ENCODE measurements at regions not wholly inside any gene's neighbourhood (a gene's known extent, or its start where the extent isn't known, plus 50 kb on each side); places are given as distances from the start of the nearest gene placed in this dataset.
A peak's percentile ranks its signal among the peaks of the same experiment; 100 is the strongest.
"Not testable (repeated sequence)": the region's sequence is repeated elsewhere in the genome, so short reads cannot be mapped to it uniquely, and the experiment has no call there.

DNA sequence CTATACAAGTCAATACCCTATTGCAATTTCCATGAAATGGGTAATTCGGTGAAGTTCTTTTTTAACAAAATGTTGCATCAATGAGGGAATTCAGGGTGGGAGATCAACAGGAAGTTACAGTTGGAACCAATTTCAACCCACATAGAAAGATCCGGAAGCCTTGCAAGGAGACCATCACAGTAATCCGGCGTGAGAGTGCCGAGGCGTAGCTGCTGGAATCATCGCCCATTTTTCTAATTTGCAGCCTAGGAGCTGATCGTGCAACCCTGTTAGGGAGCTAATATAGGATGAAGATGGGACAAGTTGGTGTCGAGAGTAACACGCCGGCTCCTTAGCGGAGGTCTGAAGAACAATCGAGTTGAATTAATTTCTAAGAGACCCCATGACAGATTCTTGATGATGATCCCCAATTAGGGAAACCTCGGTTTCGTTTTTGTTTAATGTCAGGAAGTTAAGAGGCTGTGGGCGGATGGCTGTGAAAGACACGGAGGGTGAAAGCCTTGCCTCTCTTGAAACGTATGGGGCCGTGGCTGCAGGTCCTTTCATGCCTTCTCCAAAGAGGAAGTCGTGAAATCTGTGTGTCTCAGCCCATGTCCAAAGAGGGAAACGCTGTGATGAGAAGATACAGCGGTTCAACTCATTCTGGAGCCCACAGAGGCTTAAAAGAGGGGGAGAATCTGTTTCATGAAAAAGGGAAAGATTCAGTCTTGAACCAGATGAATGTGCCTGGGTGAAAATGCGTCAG is 51.2 kb upstream of the CARD11 start:
- DNase-seq: peak in 1 of 2 donors; percentile 21

DNA sequence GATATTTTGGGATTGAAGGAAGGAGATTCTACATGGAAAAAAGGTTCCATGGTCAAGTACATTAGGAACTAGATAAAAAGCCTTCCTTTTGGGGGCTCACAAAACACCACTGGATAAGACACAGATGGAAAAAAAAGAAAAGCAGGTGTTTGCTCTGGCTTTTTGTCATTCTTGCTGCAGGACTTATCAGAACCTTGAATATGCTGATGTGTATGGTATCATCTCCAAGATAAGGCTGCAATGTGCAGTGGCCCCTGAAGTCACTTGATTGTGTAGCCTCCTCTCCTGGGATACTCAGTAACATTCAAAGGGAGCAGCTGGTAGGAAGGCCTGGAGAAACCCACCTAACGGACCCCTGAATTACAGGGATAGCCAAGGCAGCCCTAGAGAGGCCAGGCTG is 54.1 kb upstream of the CARD11 start:
- no peak for DNase-seq

DNA sequence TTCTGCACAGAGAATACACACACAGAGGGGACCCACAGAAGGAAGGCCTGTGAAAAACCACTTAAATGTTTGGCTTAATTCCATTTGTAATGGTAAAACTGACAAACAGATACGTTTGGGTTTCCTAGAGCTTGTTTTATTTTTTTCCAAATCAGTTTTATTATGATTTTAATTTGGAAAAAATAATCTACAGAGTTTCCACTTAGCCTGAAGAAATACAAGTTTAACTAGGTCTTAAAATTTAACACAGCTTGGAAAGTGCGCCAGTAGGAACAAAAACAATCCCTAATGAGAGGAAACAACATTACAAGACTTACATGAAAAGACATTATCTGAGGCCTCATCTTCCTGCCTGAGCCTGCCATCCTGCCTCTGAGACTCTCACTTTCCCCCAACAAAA is 58.5 kb upstream of the CARD11 start:
- DNase-seq: no peak

DNA sequence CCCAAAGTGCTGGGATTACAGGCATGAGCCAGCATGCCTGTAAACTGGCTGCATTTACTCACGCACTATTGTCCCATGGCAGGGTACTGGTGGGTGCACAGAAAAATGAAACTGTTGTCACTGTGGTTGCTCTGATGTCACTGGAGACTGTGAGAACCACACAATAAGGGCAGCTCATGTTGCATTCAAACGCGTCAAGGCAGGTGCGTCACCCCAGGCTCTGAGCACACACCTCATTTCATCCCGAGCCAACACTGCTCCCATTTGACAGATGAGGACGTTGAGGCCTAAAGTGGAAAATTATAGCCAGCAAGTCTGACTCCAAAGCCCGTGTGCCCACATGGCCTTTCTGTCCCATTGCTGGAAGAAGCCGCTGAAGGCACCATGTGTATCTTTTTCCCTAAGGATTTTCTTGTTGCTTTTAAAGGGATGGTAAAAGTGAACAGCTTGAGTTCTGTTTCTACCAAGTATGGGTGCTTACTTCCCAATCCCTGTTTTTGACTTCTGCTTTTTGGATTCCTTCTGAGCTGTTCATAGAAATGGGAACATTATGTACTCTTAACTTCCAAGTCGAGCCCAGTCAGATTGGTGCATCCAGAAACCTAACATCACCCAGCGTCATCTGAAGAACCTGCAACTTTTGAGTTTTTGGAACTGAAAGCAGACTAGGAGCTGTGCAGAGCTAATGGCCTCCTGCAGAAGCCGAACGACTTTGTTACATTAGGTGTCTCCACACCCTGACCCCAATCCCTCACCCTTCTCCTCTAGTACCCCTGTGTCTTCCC is 60.1 kb upstream of the CARD11 start:
- DNase-seq: no peak

DNA sequence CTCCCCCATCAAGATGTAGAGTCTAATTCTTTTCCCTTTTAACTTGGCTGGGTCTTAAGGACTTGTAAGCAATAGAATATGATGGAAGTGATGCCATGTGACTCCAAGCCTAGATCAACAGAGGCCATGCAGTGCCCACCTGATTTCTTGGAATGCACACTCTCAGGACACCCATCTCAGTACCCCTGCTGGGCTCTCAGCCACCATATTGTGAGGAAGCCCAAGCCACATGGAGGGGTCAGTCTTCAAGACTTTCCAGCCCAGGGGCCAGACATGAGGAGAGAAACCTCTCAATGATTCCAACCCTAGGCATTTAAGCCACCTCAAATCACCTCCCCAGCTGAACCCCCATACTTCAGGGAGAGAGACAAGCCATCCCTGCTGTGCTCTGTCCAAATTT is 62.2 kb upstream of the CARD11 start:
- no peak for DNase-seq

- DNase-seq: no peak
Measured at GRCh38 chr7:3106361-3106826, 62.7 kb upstream of the CARD11 start.

DNA sequence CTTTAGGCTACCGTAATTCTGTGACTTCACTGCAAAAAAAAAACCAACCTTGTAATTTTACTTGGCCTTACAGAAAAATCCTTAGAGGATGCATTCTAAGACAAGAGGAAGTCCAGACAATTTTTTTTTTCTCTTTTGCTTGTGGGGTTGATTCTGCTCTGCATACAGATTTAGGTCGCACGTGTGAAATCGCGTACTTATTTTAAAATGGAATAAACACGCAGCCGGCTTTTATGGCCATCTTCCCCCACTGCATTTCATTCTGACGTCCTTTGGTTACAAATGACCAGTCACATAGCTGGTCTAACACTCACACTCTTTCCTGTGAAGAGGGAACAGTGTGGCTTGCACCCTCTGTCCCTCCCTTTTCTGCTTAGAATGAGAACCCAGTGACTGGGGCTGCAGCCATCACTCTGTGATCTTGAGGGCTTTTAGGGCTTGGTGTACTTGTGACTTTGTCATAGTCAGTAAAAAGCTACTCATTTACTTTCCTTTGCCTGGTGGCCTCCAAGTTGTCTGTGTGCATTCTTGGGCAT is 63.6 kb upstream of the CARD11 start:
- no peak for DNase-seq

- DNase-seq: no peak
Measured at GRCh38 chr7:3107889-3108570, 64.4 kb upstream of the CARD11 start.

DNA sequence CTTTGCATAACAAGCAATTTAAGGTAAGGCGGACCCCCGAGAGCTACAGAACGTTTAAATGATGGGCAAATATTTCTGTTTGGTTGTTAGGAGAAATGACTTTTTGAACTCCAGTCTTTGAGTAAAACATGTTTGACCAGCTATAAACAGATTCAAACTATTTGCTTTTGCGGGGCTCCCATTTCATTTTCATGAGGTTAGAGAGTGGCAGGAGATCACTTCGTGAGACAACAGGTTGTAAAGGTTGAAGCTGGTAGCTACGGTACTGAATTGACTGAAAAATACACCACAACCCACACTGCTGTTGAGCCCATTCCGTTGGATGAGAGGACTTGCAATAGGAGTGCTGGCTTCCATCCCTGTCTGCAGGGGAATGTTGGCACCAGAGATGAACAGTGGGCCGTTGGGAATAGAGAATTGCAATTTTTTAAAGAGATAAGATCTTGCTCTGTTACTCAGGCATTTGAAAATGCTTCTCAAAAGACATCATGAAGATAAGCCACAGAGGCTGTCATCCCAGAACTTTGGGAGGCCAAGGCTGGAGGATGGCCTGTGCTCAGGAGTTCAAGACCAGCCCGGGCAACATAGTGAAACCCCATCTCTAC is 65.7 kb upstream of the CARD11 start:
- DNase-seq: no peak

- DNase-seq: no peak
Measured at GRCh38 chr7:3112479-3113134, 68.9 kb upstream of the CARD11 start.

- DNase-seq: no peak
Measured at GRCh38 chr7:3114917-3115316, 71.2 kb upstream of the CARD11 start.

DNA sequence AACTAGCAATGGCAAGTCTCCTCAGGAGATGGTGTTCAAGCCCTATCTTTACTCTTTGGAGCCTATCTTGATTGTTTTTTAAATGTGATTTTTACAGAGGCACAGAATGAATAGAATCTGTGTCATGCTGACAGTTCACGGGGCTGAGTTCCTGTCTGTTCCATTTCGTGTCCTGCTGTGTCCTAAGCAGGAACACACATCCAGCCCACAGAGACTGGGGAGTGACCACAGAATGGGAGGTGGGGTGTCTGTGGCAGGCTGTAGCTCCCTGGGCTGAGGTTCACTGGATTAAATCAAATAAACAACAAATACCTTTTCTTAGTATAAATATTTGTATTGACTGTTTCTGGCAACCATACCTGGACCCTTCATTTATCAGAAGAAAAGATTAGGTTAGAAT is 73.4 kb upstream of the CARD11 start:
- no peak for DNase-seq

GRCh38 chr7:3117488-3118231 is 74.0 kb upstream of the CARD11 start:
- no peak for DNase-seq

DNA sequence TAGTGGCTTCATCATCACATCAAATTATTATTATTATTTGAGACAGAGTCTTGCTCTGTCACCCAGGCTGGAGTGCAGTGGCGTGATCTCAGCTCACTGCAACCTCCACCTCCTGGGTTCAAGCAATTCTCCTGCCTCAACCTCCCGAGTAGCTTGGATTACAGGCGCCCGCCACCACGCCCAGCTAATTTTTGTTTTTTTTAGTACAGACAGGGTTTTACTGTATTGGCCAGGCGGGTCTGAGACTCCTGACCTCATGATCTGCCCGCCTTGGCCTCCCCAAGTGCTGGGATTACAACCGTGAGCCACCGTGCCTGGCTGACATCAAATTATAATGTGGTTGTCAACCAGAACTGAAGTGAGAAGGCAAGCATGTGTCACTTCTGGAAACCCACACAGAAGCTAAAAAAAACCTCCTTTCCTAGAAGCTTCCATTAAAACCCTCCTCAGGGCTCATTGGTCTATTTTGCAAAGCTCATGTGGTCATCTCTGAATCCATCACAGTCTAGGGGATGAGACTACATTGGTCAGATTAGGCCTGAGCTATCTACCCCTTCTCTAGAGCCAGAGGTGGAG is 75.8 kb upstream of the CARD11 start:
- not testable (repeated sequence) for DNase-seq

DNA sequence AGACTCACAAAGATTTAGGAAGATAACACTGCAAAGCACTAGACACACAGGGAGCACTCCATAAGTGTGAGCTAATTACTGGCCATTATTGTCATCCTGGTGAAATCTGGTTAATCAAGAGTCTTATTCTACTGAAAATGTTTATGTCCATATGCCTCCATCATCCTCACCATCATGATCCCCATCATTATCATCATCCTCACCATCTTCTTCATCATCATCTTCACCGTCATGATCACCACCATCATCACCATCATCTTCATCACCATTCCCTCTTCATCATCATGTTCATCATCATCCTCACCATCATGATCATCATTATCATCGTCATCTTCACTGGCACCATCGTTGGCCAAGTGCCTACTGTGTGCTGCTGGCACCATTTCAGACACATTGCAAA is 76.3 kb upstream of the CARD11 start:
- DNase-seq: no peak

GRCh38 chr7:3120513-3120912 is 76.8 kb upstream of the CARD11 start:
- no peak for DNase-seq

DNA sequence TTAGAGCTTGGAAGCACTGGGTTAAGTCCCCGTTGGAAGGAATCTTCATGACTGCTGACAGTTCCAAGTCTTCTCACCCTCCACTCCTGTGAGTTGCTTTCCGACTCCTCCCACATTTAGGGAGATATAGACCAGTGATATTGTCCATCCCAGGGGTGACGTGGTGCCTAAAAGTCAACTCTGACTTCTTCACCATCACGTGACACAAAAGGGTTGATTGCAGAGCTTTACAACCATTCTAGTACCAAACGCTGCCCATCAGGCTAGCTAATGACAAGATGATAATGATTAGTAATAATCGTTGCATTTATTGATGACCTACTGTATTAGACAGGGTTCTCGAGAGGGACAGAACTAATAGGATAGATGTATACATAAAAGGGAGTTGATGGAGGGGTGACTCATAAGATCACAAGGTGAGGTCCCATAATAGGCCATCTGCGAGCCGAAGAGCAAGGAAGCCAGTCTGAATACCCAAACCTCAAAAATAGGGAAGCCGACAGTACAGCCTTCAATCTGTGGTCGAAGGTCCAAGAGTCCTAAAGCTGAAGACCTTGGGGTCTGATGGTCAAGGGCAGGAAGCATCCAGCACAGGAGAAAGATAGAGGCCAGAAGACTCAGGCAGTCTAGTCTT is 85.3 kb upstream of the CARD11 start:
- DNase-seq: no peak

DNA sequence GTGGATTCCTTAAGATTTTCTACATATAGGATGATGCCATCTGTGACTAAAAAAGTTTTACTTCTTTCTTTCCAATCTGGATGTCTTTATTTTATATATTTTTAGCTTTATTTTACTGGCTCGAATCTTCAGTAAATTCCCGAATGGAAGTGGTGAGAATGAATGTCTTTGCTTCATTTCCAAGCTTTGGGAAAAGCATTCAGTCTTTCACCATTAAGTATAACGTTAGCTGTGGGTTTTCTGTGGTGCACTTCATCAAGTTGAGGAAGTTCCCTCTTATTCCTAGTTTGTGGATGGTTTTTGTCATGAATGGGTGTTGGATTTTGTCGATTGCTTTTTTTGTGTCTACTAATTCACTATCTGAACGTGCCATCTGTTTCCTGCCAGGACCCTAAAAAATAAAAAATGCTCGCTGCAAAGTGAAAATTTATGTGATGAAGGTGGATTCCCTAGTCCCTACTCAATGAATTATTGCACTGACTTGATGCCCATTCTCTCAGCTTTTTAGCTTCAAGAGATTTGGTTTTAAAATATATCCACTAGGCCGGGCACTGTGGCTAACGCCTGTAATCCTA is 90.2 kb upstream of the CARD11 start:
- no peak for DNase-seq

DNA sequence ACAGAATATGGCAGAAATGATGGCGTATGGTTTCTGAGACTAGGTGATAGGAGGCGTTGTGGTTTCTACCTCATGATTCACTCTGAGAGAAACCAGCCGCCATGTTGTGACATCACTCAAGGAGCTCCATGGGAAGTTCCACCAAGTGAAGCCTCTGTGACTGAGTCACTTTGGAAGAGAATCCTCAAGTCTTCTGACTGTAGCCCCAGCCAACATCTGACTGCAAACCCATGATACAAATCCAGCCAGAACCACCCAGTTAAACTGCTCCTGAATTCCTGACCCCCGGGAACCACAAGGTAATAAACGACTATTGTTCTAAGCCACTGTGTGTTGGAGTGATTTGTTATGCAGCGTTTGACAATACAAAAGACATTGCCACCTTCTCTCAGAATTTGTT is 91.1 kb upstream of the CARD11 start:
- DNase-seq: no peak

GRCh38 chr7:3135626-3136025 is 92.0 kb upstream of the CARD11 start:
- no peak for DNase-seq

All from hippocampal formation (tissue), 2 donors.